K562 (cell line): ENCODE measurements at regions not wholly inside any gene's neighbourhood (a gene's known extent, or its start where the extent isn't known, plus 50 kb on each side); places are given as distances from the start of the nearest gene placed in this dataset.

ENCODE experiments used
- BACH1 ChIP-seq: fragments of 200-800 bp; sonication (Bioruptor generic); IDR thresholded peaks from 2 replicates; pipeline ENCODE4 v1.6.1; 2016; ENCODE audit warnings: missing genetic modification characterization, missing compliant biosample characterization
- HDAC1 ChIP-seq, 2 experiments: fragments of 450-650 bp; IDR thresholded peaks; 2 replicates each; pipeline ENCODE4 v1.6.1; 2016 to 2017; ENCODE audit warnings: inconsistent platforms in 1 of 2, mild to moderate bottlenecking in 1 of 2, moderate library complexity in 1 of 2
- HDAC3 ChIP-seq: fragments of 450-650 bp; IDR thresholded peaks from 2 replicates; pipeline ENCODE4 v1.6.1; 2018; ENCODE audit warnings: borderline replicate concordance, mild to moderate bottlenecking, moderate library complexity; ENCODE audit not compliant: partially characterized antibody
- HDAC6 ChIP-seq: IDR thresholded peaks from 2 replicates; pipeline ENCODE4 v1.6.1; 2012; ENCODE audit warnings: low read depth, mild to moderate bottlenecking, control low read depth, inconsistent platforms, low read length, moderate library complexity
- NEUROD1 ChIP-seq: fragments of 150-350 bp; IDR thresholded peaks from 2 replicates; pipeline ENCODE4 v1.6.1; 2014; ENCODE audit warnings: borderline replicate concordance, low read length, low read depth; ENCODE audit not compliant: partially characterized antibody
- NFIX ChIP-seq: fragments of 250-450 bp; sonication (Bioruptor Pico); IDR thresholded peaks from 2 replicates; pipeline ENCODE4 v1.4.0; 2020; ENCODE audit warnings: low read depth, mild to moderate bottlenecking, moderate library complexity
- NR1H2 ChIP-seq: sonication (generic); formaldehyde crosslinking; IDR thresholded peaks from 2 replicates; pipeline ENCODE4 v1.4.0; 2020; ENCODE audit warnings: mild to moderate bottlenecking, missing genetic modification reagents
- POLR2A ChIP-seq: fragments of 450-650 bp; conservative IDR thresholded peaks from 2 replicates; pipeline ENCODE4 v1.6.1; 2016
- POLR2B ChIP-seq: fragments of 450-650 bp; IDR thresholded peaks from 2 replicates; pipeline ENCODE4 v1.6.1; 2018; ENCODE audit warnings: low read depth; ENCODE audit not compliant: partially characterized antibody
- SMAD2 ChIP-seq: fragments of 150-350 bp; IDR thresholded peaks from 2 replicates; pipeline ENCODE4 v1.6.1; 2014; ENCODE audit warnings: low read depth, mild to moderate bottlenecking, low read length
- SNRNP70 ChIP-seq: fragments of 200-400 bp; formaldehyde crosslinking; optimal IDR thresholded peaks from 2 replicates; pipeline ENCODE3; 2017; ENCODE audit warnings: low read depth, low read length
- YY1 ChIP-seq, 3 experiments: IDR thresholded peaks; 2 replicates each; pipeline ENCODE4 v1.6.1; 2011; ENCODE audit warnings: low read length in 2 of 3, mild to moderate bottlenecking in 2 of 3, moderate library complexity in 2 of 3, borderline replicate concordance in 1 of 3, control low read depth in 1 of 3, low read depth in 1 of 3; ENCODE audit not compliant: insufficient read depth in 3 of 3, insufficient replicate concordance in 2 of 3, control insufficient read depth in 1 of 3, insufficient read length in 1 of 3; ENCODE audit errors: extremely low read depth in 1 of 3
- ZC3H4 ChIP-seq: sonication (generic); formaldehyde crosslinking; IDR thresholded peaks from 2 replicates; pipeline ENCODE4 v1.9.0; 2021; ENCODE audit warnings: missing genetic modification reagents, borderline replicate concordance
- ZNF23 ChIP-seq: fragments of 250-450 bp; sonication (Bioruptor Pico); IDR thresholded peaks from 2 replicates; pipeline ENCODE4 v1.4.0; 2020; ENCODE audit warnings: mild to moderate bottlenecking
- ZNF444 ChIP-seq: fragments of 250-450 bp; sonication (Bioruptor Pico); IDR thresholded peaks from 2 replicates; pipeline ENCODE4 v1.4.0; 2020; ENCODE audit warnings: mild to moderate bottlenecking, moderate library complexity
- ZNF445 ChIP-seq: fragments of 250-450 bp; sonication (Bioruptor Pico); IDR thresholded peaks from 2 replicates; pipeline ENCODE4 v1.4.0; 2020; ENCODE audit warnings: low read depth, mild to moderate bottlenecking, moderate library complexity
- ZNF717 ChIP-seq: fragments of 250-450 bp; sonication (Bioruptor Pico); IDR thresholded peaks from 2 replicates; pipeline ENCODE4 v1.5.0; 2021
- TF ChIP-seq, protein P1 (sequence below): fragments of 250-450 bp; sonication (Bioruptor Pico); IDR thresholded peaks from 2 replicates; pipeline ENCODE4 v1.8.0; 2022; ENCODE audit warnings: moderate library complexity, mild to moderate bottlenecking, inconsistent platforms
- TF ChIP-seq, protein P2 (sequence below): fragments of 250-450 bp; sonication (Bioruptor Pico); IDR thresholded peaks from 2 replicates; pipeline ENCODE4 v1.4.0; 2020
- TF ChIP-seq, protein P3 (sequence below): fragments of 450-650 bp; formaldehyde crosslinking; conservative IDR thresholded peaks from 2 replicates; pipeline ENCODE4 v1.4.0; 2022; ENCODE audit warnings: mild to moderate bottlenecking, missing genetic modification characterization
- TF ChIP-seq, protein P4 (sequence below): fragments of 450-650 bp; IDR thresholded peaks from 2 replicates; pipeline ENCODE4 v1.7.0; 2016; ENCODE audit warnings: borderline replicate concordance
- TF ChIP-seq, protein P5 (sequence below): fragments of 250-450 bp; sonication (Bioruptor Pico); IDR thresholded peaks from 2 replicates; pipeline ENCODE4 v1.8.0; 2022; ENCODE audit warnings: inconsistent platforms, mild to moderate bottlenecking, moderate library complexity, borderline replicate concordance

DNA sequence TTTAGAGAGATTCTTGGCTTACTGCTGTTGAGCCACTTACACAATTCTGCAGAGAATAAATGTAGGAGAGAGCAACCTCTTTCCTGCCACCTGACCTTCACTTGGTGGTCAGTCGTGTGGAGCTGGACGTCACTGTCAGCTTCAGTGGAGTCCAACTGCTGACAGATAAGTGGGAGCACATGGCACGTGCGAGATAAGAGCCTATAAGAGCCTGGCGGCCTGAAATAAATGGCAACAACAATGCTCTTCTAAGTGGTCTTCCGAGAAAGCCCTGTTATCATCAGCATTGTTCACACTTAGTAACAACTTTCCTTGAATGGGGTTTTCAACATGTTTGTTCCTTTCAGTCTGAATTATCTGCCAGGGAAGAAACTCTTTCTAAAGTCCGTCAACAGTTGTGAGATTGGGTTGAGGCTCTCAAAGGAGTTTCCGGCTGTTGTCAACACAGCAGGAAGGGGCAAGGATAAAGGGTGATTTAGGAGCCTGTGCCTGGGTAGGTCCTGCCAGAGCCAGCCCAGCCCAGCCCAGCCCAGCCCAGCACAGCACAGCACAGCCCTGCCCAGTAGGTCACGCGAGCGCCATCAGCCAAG is 57.2 kb upstream of the RUNX1 start (continued):
- TF ChIP-seq, protein P1, sequence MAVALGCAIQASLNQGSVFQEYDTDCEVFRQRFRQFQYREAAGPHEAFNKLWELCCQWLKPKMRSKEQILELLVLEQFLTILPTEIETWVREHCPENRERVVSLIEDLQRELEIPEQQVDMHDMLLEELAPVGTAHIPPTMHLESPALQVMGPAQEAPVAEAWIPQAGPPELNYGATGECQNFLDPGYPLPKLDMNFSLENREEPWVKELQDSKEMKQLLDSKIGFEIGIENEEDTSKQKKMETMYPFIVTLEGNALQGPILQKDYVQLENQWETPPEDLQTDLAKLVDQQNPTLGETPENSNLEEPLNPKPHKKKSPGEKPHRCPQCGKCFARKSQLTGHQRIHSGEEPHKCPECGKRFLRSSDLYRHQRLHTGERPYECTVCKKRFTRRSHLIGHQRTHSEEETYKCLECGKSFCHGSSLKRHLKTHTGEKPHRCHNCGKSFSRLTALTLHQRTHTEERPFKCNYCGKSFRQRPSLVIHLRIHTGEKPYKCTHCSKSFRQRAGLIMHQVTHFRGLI (CRISPR knock-in tag) = no peak; the same call in 1 of the 2 replicates
- TF ChIP-seq ZNF23 (CRISPR knock-in tag) = no peak
- TF ChIP-seq SNRNP70 = no peak
- no peak for TF ChIP-seq HDAC6
- TF ChIP-seq, protein P2, sequence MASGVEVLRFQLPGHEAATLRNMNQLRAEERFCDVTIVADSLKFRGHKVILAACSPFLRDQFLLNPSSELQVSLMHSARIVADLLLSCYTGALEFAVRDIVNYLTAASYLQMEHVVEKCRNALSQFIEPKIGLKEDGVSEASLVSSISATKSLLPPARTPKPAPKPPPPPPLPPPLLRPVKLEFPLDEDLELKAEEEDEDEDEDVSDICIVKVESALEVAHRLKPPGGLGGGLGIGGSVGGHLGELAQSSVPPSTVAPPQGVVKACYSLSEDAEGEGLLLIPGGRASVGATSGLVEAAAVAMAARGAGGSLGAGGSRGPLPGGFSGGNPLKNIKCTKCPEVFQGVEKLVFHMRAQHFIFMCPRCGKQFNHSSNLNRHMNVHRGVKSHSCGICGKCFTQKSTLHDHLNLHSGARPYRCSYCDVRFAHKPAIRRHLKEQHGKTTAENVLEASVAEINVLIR = peak; percentile 76
- TF ChIP-seq ZNF445 (CRISPR knock-in tag) = no peak
- no peak for TF ChIP-seq NFIX
- TF ChIP-seq, protein P3, sequence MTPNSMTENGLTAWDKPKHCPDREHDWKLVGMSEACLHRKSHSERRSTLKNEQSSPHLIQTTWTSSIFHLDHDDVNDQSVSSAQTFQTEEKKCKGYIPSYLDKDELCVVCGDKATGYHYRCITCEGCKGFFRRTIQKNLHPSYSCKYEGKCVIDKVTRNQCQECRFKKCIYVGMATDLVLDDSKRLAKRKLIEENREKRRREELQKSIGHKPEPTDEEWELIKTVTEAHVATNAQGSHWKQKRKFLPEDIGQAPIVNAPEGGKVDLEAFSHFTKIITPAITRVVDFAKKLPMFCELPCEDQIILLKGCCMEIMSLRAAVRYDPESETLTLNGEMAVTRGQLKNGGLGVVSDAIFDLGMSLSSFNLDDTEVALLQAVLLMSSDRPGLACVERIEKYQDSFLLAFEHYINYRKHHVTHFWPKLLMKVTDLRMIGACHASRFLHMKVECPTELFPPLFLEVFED (CRISPR knock-in tag) = no peak
- peak; percentile 93 for TF ChIP-seq HDAC3
- TF ChIP-seq NEUROD1 = peak; percentile 63
- no peak for TF ChIP-seq NR1H2 (CRISPR knock-in tag)
- TF ChIP-seq, protein P4, sequence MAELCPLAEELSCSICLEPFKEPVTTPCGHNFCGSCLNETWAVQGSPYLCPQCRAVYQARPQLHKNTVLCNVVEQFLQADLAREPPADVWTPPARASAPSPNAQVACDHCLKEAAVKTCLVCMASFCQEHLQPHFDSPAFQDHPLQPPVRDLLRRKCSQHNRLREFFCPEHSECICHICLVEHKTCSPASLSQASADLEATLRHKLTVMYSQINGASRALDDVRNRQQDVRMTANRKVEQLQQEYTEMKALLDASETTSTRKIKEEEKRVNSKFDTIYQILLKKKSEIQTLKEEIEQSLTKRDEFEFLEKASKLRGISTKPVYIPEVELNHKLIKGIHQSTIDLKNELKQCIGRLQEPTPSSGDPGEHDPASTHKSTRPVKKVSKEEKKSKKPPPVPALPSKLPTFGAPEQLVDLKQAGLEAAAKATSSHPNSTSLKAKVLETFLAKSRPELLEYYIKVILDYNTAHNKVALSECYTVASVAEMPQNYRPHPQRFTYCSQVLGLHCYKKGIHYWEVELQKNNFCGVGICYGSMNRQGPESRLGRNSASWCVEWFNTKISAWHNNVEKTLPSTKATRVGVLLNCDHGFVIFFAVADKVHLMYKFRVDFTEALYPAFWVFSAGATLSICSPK = no peak
- TF ChIP-seq YY1 (IDR thresholded peaks at IDR 0.05; ENCODE audit: borderline replicate concordance in 1 of 3, control insufficient read depth in 1 of 3, extremely low read depth in 1 of 3, insufficient read depth in 3 of 3, insufficient read length in 1 of 3, insufficient replicate concordance in 2 of 3, low read depth in 1 of 3, low read length in 2 of 3) = peak in 1 of 3 experiments; percentile 52
- no peak for TF ChIP-seq ZNF717
- no peak for TF ChIP-seq POLR2B
- TF ChIP-seq, protein P5, sequence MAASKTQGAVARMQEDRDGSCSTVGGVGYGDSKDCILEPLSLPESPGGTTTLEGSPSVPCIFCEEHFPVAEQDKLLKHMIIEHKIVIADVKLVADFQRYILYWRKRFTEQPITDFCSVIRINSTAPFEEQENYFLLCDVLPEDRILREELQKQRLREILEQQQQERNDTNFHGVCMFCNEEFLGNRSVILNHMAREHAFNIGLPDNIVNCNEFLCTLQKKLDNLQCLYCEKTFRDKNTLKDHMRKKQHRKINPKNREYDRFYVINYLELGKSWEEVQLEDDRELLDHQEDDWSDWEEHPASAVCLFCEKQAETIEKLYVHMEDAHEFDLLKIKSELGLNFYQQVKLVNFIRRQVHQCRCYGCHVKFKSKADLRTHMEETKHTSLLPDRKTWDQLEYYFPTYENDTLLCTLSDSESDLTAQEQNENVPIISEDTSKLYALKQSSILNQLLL (CRISPR knock-in tag) = no peak
- TF ChIP-seq ZC3H4 (CRISPR knock-in tag) = no peak
- peak; percentile 41; the same call in 1 of the 2 replicates for TF ChIP-seq POLR2A
- TF ChIP-seq ZNF444 = no peak
- TF ChIP-seq SMAD2 = no peak
- peak in 1 of 2 experiments; percentile 90; a peak in 2 of 4 replicates for TF ChIP-seq HDAC1 (IDR thresholded peaks at IDR 0.05)
- peak; percentile 78 for TF ChIP-seq BACH1 (tag)
